ENCODE measurements at regions not wholly inside any gene's neighbourhood (a gene's known extent, or its start where the extent isn't known, plus 50 kb on each side); places are given as distances from the start of the nearest gene placed in this dataset.

GRCh38 chr1:199685369-199685768 lies 342.1 kb upstream of the NR5A2 start:
- TF ChIP-seq ZNF366 (tag by site-specific recombination; conservative IDR thresholded peaks at IDR 0.05) (0 out of 2 replicates have a peak, but pooled peaks have one; percentile 34), OSR2 (tag by site-specific recombination; IDR thresholded peaks at IDR 0.05) (0 out of 2 replicates have a peak, but pooled peaks have one; percentile 9), ZNF404 (tag by site-specific recombination; IDR thresholded peaks at IDR 0.05) (no peak), YY1 (tag by site-specific recombination; IDR thresholded peaks at IDR 0.05) (no peak), ZEB2 (tag by site-specific recombination; IDR thresholded peaks at IDR 0.05) (peak; percentile 58; the same call in 1 of the 2 replicates), ZNF660 (tag by site-specific recombination; IDR thresholded peaks at IDR 0.05) (0 out of 2 replicates have a peak, but pooled peaks have one; percentile 51), PRDM6 (tag by site-specific recombination; IDR thresholded peaks at IDR 0.05) (peak; percentile 31; the same call in 1 of the 2 replicates), SETDB1 (IDR thresholded peaks at IDR 0.05; ENCODE audit: insufficient read length, low read length) (no peak), ZNF24 (tag by site-specific recombination; IDR thresholded peaks at IDR 0.05) (0 out of 2 replicates have a peak, but pooled peaks have one; percentile 34), SP7 (tag by site-specific recombination; IDR thresholded peaks at IDR 0.05) (peak; percentile 55), IKZF3 (tag by site-specific recombination; IDR thresholded peaks at IDR 0.05) (peak; percentile 19; the same call in 1 of the 2 replicates)
- no peak overlapping the region for H3K4me3 ChIP-seq (ENCODE audit: low read depth, low read length)
- no peaks in the 10 kb centered on the region for H3K4me1 ChIP-seq (ENCODE audit: control insufficient read depth, insufficient read depth, low read length)
- H3K36me3 ChIP-seq (ENCODE audit: control insufficient read depth in 2 of 2, insufficient read depth in 1 of 2, low read length in 2 of 2) = no peaks in the 10 kb centered on the region
- no peaks in the 10 kb centered on the region for H3K9me3 ChIP-seq (ENCODE audit: control insufficient read depth, insufficient read depth, low read depth, low read length)
- POLR2A ChIA-PET = interaction anchor here (0.6 kb wide), 1 partner anchor 250 kb away, joined by 3 read pairs; no protein-coding TSS in a partner anchor
- CTCF ChIA-PET = interaction anchor here (0.5 to 1.7 kb wide), 24 partner anchors 9 to 929 kb away, joined by 3 to 14 read pairs (median 4); no protein-coding TSS in a partner anchor
- no peak overlapping the region for H3K27ac ChIP-seq (ENCODE audit: extremely low read depth, low read depth, low read length)

- ChIA-PET CTCF (interaction anchor here (0.7 to 3.1 kb wide), 4 partner anchors 76 to 592 kb away, joined by 3 to 13 read pairs (median 4); no protein-coding TSS in a partner anchor), POLR2A (no interaction called here)
- Histone ChIP-seq H3K27ac (ENCODE audit: extremely low read depth, low read depth, low read length) (no peak overlapping the region), H3K36me3 (ENCODE audit: control insufficient read depth in 2 of 2, insufficient read depth in 1 of 2, low read length in 2 of 2) (no peaks in the 10 kb centered on the region), H3K4me1 (ENCODE audit: control insufficient read depth, insufficient read depth, low read length) (no peaks in the 10 kb centered on the region), H3K9me3 (ENCODE audit: control insufficient read depth, insufficient read depth, low read depth, low read length) (no peaks in the 10 kb centered on the region), H3K4me3 (ENCODE audit: low read depth, low read length) (no peak overlapping the region)
- 0 out of 2 replicates have a peak, but pooled peaks have one; percentile 25 for TF ChIP-seq ZEB2 (tag by site-specific recombination; IDR thresholded peaks at IDR 0.05)
- no peak for TF ChIP-seq ZNF324 (tag by site-specific recombination; IDR thresholded peaks at IDR 0.05)
Observed at GRCh38 chr1:199687321-199687720, 340.2 kb upstream of the NR5A2 start.

GRCh38 chr1:199688133-199688676 lies 339.3 kb upstream of the NR5A2 start:
- peak; percentile 42; the same call in 1 of the 2 replicates for TF ChIP-seq SCRT2 (tag by site-specific recombination; IDR thresholded peaks at IDR 0.05)
- TF ChIP-seq ZBTB48 (tag by site-specific recombination; IDR thresholded peaks at IDR 0.05) = no peak
- no peak overlapping the region for H3K4me3 ChIP-seq (ENCODE audit: low read depth, low read length)
- POLR2A ChIA-PET = no interaction called here
- H3K27ac ChIP-seq (ENCODE audit: extremely low read depth, low read depth, low read length) = no peak overlapping the region
- CTCF ChIA-PET = interaction anchor here (0.5 to 3.1 kb wide), 6 partner anchors 10 to 605 kb away, joined by 3 to 13 read pairs (median 4); no protein-coding TSS in a partner anchor
- no peaks in the 10 kb centered on the region for H3K4me1 ChIP-seq (ENCODE audit: control insufficient read depth, insufficient read depth, low read length)
- no peaks in the 10 kb centered on the region for H3K9me3 ChIP-seq (ENCODE audit: control insufficient read depth, insufficient read depth, low read depth, low read length)
- H3K36me3 ChIP-seq (ENCODE audit: control insufficient read depth in 2 of 2, insufficient read depth in 1 of 2, low read length in 2 of 2) = no peaks in the 10 kb centered on the region

GRCh38 chr1:199688774-199689173 lies 338.7 kb upstream of the NR5A2 start:
- Histone ChIP-seq H3K9me3 (ENCODE audit: control insufficient read depth, insufficient read depth, low read depth, low read length) (no peaks in the 10 kb centered on the region), H3K4me3 (ENCODE audit: low read depth, low read length) (no peak overlapping the region), H3K27ac (ENCODE audit: extremely low read depth, low read depth, low read length) (no peak overlapping the region), H3K36me3 (ENCODE audit: control insufficient read depth in 2 of 2, insufficient read depth in 1 of 2, low read length in 2 of 2) (no peaks in the 10 kb centered on the region), H3K4me1 (ENCODE audit: control insufficient read depth, insufficient read depth, low read length) (no peaks in the 10 kb centered on the region)
- ChIA-PET POLR2A (no interaction called here), CTCF (interaction anchor here (0.6 to 3.1 kb wide), 4 partner anchors 10 to 587 kb away, joined by 3 to 13 read pairs (median 4); no protein-coding TSS in a partner anchor)
- no peak for TF ChIP-seq ZNF174 (tag by site-specific recombination; IDR thresholded peaks at IDR 0.05)
- TF ChIP-seq SETDB1 (IDR thresholded peaks at IDR 0.05; ENCODE audit: insufficient read length, low read length) = no peak
- TF ChIP-seq GLI4 (tag by site-specific recombination; IDR thresholded peaks at IDR 0.05) = no peak
- no peak for TF ChIP-seq ZNF324 (tag by site-specific recombination; IDR thresholded peaks at IDR 0.05)
- no peak for TF ChIP-seq ZNF610 (tag by site-specific recombination; IDR thresholded peaks at IDR 0.05; ENCODE audit: borderline replicate concordance)

Data from HEK293 (cell line).